Hippocampal formation (tissue), 2 donors: ENCODE measurements at regions not wholly inside any gene's neighbourhood (a gene's known extent, or its start where the extent isn't known, plus 50 kb on each side); places are given as distances from the start of the nearest gene placed in this dataset.

Experiments used
- DNase-seq, 2 donors: peaks; one replicate each; lab custom pipeline; 2025; lab: John Stamatoyannopoulos, UW

DNA sequence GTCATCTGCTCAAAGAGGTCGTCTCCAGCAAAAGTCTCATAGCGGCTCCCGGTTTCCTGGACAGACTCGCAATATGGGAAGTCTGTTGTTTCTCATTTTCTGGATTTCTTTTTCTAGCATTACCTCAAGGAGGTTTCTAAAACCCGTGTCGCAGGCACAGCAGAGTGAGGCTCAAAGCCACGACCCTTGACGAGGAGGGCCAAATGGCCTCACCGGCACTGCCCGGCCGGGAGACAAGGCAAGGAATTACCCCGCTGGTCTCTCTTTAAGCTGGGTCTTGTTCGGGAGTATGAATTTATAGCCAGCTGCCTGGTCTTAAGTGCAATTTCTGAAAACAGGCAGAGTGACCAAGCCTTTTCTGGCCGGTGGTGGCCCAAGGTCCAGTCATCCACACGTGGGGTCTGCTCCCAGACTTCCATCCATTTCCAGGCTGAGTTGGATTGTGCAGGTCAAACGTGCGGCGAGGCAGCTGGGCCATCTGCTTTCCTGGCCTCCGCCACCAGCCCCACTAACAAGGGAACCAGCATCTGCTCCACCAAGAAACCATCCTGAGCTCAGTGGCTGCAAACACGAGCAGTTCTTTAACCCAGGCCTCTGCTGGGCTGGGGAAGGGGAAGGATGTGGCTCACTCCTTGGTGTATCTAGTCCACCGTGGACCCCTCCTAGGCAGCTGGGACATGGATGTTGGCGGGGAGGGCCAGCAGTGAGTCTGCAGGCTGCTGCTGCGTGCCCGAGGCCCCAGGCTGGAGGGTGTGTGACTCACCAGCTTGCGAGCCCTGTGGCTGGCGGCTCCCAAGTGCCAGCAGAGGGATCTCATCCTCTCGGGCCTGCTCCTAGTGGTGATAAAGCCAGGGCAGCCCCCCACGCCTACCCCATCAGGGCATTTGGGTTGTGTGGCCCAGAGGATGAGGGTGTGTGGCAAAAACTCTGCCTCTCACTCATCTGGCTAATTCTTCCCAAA lies 55.6 kb upstream of the COL5A1 start:
- no peak for DNase-seq

DNA sequence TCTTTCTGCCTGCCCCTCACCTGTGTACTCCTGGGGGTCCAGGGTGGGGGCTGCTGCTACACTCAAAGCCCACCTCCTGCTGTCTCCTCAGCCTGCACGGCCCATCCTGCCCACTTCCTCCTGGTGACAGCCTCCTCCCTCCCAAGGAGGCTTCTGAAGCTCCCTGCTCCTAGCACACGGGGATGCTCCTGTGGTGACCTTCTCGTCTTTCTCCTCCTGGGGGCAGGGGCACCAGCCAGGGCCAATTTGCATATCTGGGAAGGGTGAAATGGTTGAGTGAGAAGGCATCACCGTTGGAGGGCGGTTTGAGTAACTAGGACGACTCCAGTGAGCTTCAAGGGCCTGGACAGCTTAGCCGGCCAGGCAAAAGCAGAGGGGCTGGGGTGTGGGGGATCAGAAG lies 51.9 kb upstream of the COL5A1 start:
- no peak for DNase-seq

DNA sequence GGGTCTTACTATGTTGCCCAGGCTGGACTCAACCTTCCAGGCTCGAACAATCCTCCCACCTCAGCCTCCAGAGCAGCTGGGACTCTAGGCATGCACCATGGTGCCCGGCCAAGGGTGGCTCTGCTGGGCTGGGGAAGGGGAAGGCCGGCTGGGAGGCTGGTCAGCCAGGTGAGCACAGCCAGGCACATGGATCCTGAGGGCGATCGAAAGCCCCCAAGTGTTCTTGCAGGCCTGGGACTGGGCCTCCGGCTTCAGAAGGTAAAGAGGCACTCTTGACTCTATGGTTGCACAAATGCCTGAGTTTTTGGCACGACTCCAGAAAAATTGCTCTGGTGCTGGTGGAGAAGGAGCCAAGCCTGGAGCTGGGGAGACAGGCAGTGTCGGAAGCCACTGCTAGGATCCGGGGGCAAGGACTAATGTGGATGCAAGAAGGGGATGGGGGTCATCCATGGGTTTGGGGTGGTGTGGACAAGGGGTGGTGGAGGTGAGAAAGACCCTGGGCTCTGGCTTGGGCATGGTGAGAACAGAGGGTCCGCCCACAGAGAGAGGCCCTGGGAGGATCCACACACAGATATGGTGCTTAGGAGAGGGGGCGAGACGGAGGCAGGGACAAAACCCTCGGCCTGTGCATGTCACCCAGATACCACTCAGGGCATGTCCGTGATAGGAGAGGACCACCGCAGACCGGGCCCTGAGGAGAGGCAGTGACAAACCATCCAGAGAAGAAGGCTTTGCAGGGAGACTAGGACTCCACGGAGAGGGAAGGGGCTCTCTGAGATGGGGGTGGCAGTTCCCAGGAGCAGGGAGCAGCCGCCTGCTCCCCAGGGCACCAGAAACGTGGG lies 51.1 kb upstream of the COL5A1 start:
- no peak for DNase-seq

DNA sequence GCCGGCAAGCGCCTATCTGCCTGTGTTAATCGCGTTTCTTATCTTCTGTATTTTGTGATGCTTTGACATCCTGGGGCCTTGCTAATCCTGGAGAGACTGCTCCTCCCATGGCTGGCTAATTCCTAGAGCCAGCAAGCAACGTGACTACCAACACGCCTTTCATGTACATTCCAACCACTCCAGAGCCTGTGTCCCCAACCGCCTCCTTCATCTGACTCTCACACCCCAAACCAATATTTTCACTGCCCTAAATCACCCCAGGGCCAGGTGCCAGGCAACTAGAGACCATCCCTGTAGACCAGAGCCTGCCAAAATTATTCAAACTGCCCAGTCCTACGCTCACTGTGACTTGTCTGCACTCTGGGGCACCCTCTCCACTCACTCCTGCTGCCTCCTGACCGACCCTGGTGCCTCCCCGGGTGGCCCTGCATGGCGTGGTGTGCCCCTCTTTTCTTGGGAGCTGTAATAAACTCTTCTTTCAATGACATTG lies 50.5 kb upstream of the COL5A1 start:
- no peak for DNase-seq

DNA sequence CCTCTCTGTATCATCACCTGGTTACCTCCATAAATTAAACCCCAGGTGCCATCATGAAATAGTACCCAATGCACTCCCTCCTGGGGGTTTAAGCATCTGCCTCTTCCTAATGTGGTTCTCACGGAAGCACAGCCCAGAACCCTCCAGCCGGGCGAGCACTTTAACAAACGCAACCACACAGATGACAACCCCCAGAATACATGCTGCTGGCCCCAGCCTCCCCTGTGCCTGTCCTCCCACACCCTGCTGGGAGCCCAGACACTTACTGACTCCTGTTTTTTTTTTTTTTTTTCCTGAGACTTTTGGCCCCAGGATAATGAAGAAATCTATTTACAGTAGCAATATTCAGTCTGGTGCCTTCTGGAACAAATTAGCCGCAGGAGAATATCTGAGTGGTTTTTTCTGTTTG lies 50.0 kb upstream of the COL5A1 start:
- no peak for DNase-seq
